ENCODE measurements at regions not wholly inside any gene's neighbourhood (a gene's known extent, or its start where the extent isn't known, plus 50 kb on each side); places are given as distances from the start of the nearest gene placed in this dataset.

- H3K4me1 ChIP-seq (ENCODE audit: control insufficient read depth in 3 of 3, insufficient read depth in 3 of 3, low read length in 3 of 3) = no peaks in the 10 kb centered on the region
- H3K27me3 ChIP-seq (ENCODE audit: control insufficient read depth in 3 of 3, insufficient read depth in 3 of 3, low read length in 3 of 3) = no peaks in the 10 kb centered on the region
These were observed 137.5 kb downstream of the ZNF365 start for GRCh38 chr10:62511656-62512055.

GRCh38 chr10:62512732-62513475 lies 138.7 kb downstream of the ZNF365 start:
- Histone ChIP-seq H3K9me3 (ENCODE audit: control insufficient read depth in 3 of 3, low read length in 3 of 3) (no peaks in the 10 kb centered on the region), H3K9ac (ENCODE audit: low read depth in 1 of 3, low read length in 3 of 3) (no peak overlapping the region), H3K36me3 (ENCODE audit: control insufficient read depth in 3 of 3, insufficient read depth in 3 of 3, low read length in 3 of 3) (no peaks in the 10 kb centered on the region), H3K4me1 (ENCODE audit: control insufficient read depth in 3 of 3, insufficient read depth in 3 of 3, low read length in 3 of 3) (no peaks in the 10 kb centered on the region), H3K27me3 (ENCODE audit: control insufficient read depth in 3 of 3, insufficient read depth in 3 of 3, low read length in 3 of 3) (no peaks in the 10 kb centered on the region), H3K4me3 (ENCODE audit: low read length in 3 of 3) (no peak overlapping the region), H3K27ac (ENCODE audit: low read depth, low read length) (no peak overlapping the region)

More at GRCh38 chr10:62511656-62512055, 137.5 kb downstream of the ZNF365 start:
- H3K36me3 ChIP-seq (ENCODE audit: control insufficient read depth in 3 of 3, insufficient read depth in 3 of 3, low read length in 3 of 3) = no peaks in the 10 kb centered on the region
- no peak overlapping the region for H3K27ac ChIP-seq (ENCODE audit: low read depth, low read length)
- H3K9ac ChIP-seq (ENCODE audit: low read depth in 1 of 3, low read length in 3 of 3) = no peak overlapping the region
- no peaks in the 10 kb centered on the region for H3K9me3 ChIP-seq (ENCODE audit: control insufficient read depth in 3 of 3, low read length in 3 of 3)
- H3K4me3 ChIP-seq (ENCODE audit: low read length in 3 of 3) = no peak overlapping the region

- no peaks in the 10 kb centered on the region for H3K27me3 ChIP-seq (ENCODE audit: control insufficient read depth in 3 of 3, insufficient read depth in 3 of 3, low read length in 3 of 3)
- no peaks in the 10 kb centered on the region for H3K36me3 ChIP-seq (ENCODE audit: control insufficient read depth in 3 of 3, insufficient read depth in 3 of 3, low read length in 3 of 3)
- H3K27ac ChIP-seq (ENCODE audit: low read depth, low read length) = no peak overlapping the region
- no peak overlapping the region for H3K4me3 ChIP-seq (ENCODE audit: low read length in 3 of 3)
- no peak overlapping the region for H3K9ac ChIP-seq (ENCODE audit: low read depth in 1 of 3, low read length in 3 of 3)
- H3K4me1 ChIP-seq (ENCODE audit: control insufficient read depth in 3 of 3, insufficient read depth in 3 of 3, low read length in 3 of 3) = no peaks in the 10 kb centered on the region
- no peaks in the 10 kb centered on the region for H3K9me3 ChIP-seq (ENCODE audit: control insufficient read depth in 3 of 3, low read length in 3 of 3)
These were observed 140.0 kb downstream of the ZNF365 start for GRCh38 chr10:62514079-62514693.

- Histone ChIP-seq H3K27ac (ENCODE audit: low read depth, low read length) (no peak overlapping the region), H3K9ac (ENCODE audit: low read depth in 1 of 3, low read length in 3 of 3) (no peak overlapping the region), H3K4me3 (ENCODE audit: low read length in 3 of 3) (no peak overlapping the region), H3K27me3 (ENCODE audit: control insufficient read depth in 3 of 3, insufficient read depth in 3 of 3, low read length in 3 of 3) (no peaks in the 10 kb centered on the region), H3K4me1 (ENCODE audit: control insufficient read depth in 3 of 3, insufficient read depth in 3 of 3, low read length in 3 of 3) (no peaks in the 10 kb centered on the region), H3K9me3 (ENCODE audit: control insufficient read depth in 3 of 3, low read length in 3 of 3) (no peaks in the 10 kb centered on the region), H3K36me3 (ENCODE audit: control insufficient read depth in 3 of 3, insufficient read depth in 3 of 3, low read length in 3 of 3) (no peaks in the 10 kb centered on the region)
These were observed 143.1 kb downstream of the ZNF365 start for GRCh38 chr10:62517252-62517651.

GRCh38 chr10:62527019-62527827 lies 153.1 kb downstream of the ZNF365 start:
- H3K27ac ChIP-seq (ENCODE audit: low read depth, low read length) = no peak overlapping the region
- H3K9me3 ChIP-seq (ENCODE audit: control insufficient read depth in 3 of 3, low read length in 3 of 3) = no peaks in the 10 kb centered on the region
- H3K27me3 ChIP-seq (ENCODE audit: control insufficient read depth in 3 of 3, insufficient read depth in 3 of 3, low read length in 3 of 3) = no peaks in the 10 kb centered on the region
- no peaks in the 10 kb centered on the region for H3K36me3 ChIP-seq (ENCODE audit: control insufficient read depth in 3 of 3, insufficient read depth in 3 of 3, low read length in 3 of 3)
- H3K4me1 ChIP-seq (ENCODE audit: control insufficient read depth in 3 of 3, insufficient read depth in 3 of 3, low read length in 3 of 3) = peaks cover 4 to 5% (median 4%) of the 10 kb centered on the region in 3 donors
- no peak overlapping the region for H3K9ac ChIP-seq (ENCODE audit: low read depth in 1 of 3, low read length in 3 of 3)
- no peak overlapping the region for H3K4me3 ChIP-seq (ENCODE audit: low read length in 3 of 3)

- Histone ChIP-seq H3K4me3 (ENCODE audit: low read length in 3 of 3) (no peak overlapping the region), H3K27ac (ENCODE audit: low read depth, low read length) (no peak overlapping the region), H3K9me3 (ENCODE audit: control insufficient read depth in 3 of 3, low read length in 3 of 3) (no peaks in the 10 kb centered on the region), H3K4me1 (ENCODE audit: control insufficient read depth in 3 of 3, insufficient read depth in 3 of 3, low read length in 3 of 3) (peaks cover 4 to 5% (median 4%) of the 10 kb centered on the region in 3 donors), H3K9ac (ENCODE audit: low read depth in 1 of 3, low read length in 3 of 3) (no peak overlapping the region), H3K27me3 (ENCODE audit: control insufficient read depth in 3 of 3, insufficient read depth in 3 of 3, low read length in 3 of 3) (no peaks in the 10 kb centered on the region), H3K36me3 (ENCODE audit: control insufficient read depth in 3 of 3, insufficient read depth in 3 of 3, low read length in 3 of 3) (no peaks in the 10 kb centered on the region)
These were observed 154.3 kb downstream of the ZNF365 start for GRCh38 chr10:62528441-62528840.

GRCh38 chr10:62529396-62529795 lies 155.2 kb downstream of the ZNF365 start:
- H3K4me3 ChIP-seq (ENCODE audit: low read length in 3 of 3) = no peak overlapping the region
- H3K4me1 ChIP-seq (ENCODE audit: control insufficient read depth in 3 of 3, insufficient read depth in 3 of 3, low read length in 3 of 3) = peaks cover 4 to 5% (median 4%) of the 10 kb centered on the region in 3 donors
- H3K9me3 ChIP-seq (ENCODE audit: control insufficient read depth in 3 of 3, low read length in 3 of 3) = no peaks in the 10 kb centered on the region
- H3K27ac ChIP-seq (ENCODE audit: low read depth, low read length) = no peak overlapping the region
- H3K27me3 ChIP-seq (ENCODE audit: control insufficient read depth in 3 of 3, insufficient read depth in 3 of 3, low read length in 3 of 3) = no peaks in the 10 kb centered on the region
- no peak overlapping the region for H3K9ac ChIP-seq (ENCODE audit: low read depth in 1 of 3, low read length in 3 of 3)
- no peaks in the 10 kb centered on the region for H3K36me3 ChIP-seq (ENCODE audit: control insufficient read depth in 3 of 3, insufficient read depth in 3 of 3, low read length in 3 of 3)

GRCh38 chr10:62534031-62534430 lies 159.9 kb downstream of the ZNF365 start:
- no peaks in the 10 kb centered on the region for H3K9me3 ChIP-seq (ENCODE audit: control insufficient read depth in 3 of 3, low read length in 3 of 3)
- no peak overlapping the region for H3K4me3 ChIP-seq (ENCODE audit: low read length in 3 of 3)
- H3K4me1 ChIP-seq (ENCODE audit: control insufficient read depth in 3 of 3, insufficient read depth in 3 of 3, low read length in 3 of 3) = no peaks in the 10 kb centered on the region
- no peak overlapping the region for H3K27ac ChIP-seq (ENCODE audit: low read depth, low read length)
- no peaks in the 10 kb centered on the region for H3K36me3 ChIP-seq (ENCODE audit: control insufficient read depth in 3 of 3, insufficient read depth in 3 of 3, low read length in 3 of 3)
- H3K27me3 ChIP-seq (ENCODE audit: control insufficient read depth in 3 of 3, insufficient read depth in 3 of 3, low read length in 3 of 3) = no peaks in the 10 kb centered on the region
- H3K9ac ChIP-seq (ENCODE audit: low read depth in 1 of 3, low read length in 3 of 3) = no peak overlapping the region

- no peaks in the 10 kb centered on the region for H3K4me1 ChIP-seq (ENCODE audit: control insufficient read depth in 3 of 3, insufficient read depth in 3 of 3, low read length in 3 of 3)
- H3K4me3 ChIP-seq (ENCODE audit: low read length in 3 of 3) = no peak overlapping the region
- no peaks in the 10 kb centered on the region for H3K9me3 ChIP-seq (ENCODE audit: control insufficient read depth in 3 of 3, low read length in 3 of 3)
- no peaks in the 10 kb centered on the region for H3K36me3 ChIP-seq (ENCODE audit: control insufficient read depth in 3 of 3, insufficient read depth in 3 of 3, low read length in 3 of 3)
- no peaks in the 10 kb centered on the region for H3K27me3 ChIP-seq (ENCODE audit: control insufficient read depth in 3 of 3, insufficient read depth in 3 of 3, low read length in 3 of 3)
- H3K9ac ChIP-seq (ENCODE audit: low read depth in 1 of 3, low read length in 3 of 3) = no peak overlapping the region
- H3K27ac ChIP-seq (ENCODE audit: low read depth, low read length) = no peak overlapping the region
These were observed 164.4 kb downstream of the ZNF365 start for GRCh38 chr10:62538606-62539005.

GRCh38 chr10:62540389-62540788 lies 166.2 kb downstream of the ZNF365 start:
- Histone ChIP-seq H3K36me3 (ENCODE audit: control insufficient read depth in 3 of 3, insufficient read depth in 3 of 3, low read length in 3 of 3) (no peaks in the 10 kb centered on the region), H3K4me1 (ENCODE audit: control insufficient read depth in 3 of 3, insufficient read depth in 3 of 3, low read length in 3 of 3) (no peaks in the 10 kb centered on the region), H3K27ac (ENCODE audit: low read depth, low read length) (no peak overlapping the region), H3K9me3 (ENCODE audit: control insufficient read depth in 3 of 3, low read length in 3 of 3) (no peaks in the 10 kb centered on the region), H3K9ac (ENCODE audit: low read depth in 1 of 3, low read length in 3 of 3) (no peak overlapping the region), H3K27me3 (ENCODE audit: control insufficient read depth in 3 of 3, insufficient read depth in 3 of 3, low read length in 3 of 3) (no peaks in the 10 kb centered on the region), H3K4me3 (ENCODE audit: low read length in 3 of 3) (no peak overlapping the region)

All from skeletal muscle tissue (tissue), 3 donors.